Superior temporal gyrus (tissue), 1 donor: ENCODE measurements at regions not wholly inside any gene's neighbourhood (a gene's known extent, or its start where the extent isn't known, plus 50 kb on each side); places are given as distances from the start of the nearest gene placed in this dataset.
A peak's percentile ranks its signal among the peaks of the same experiment; 100 is the strongest.
"Not testable (repeated sequence)": the region's sequence is repeated elsewhere in the genome, so short reads cannot be mapped to it uniquely, and the experiment has no call there.

Experiments used
- DNase-seq: peaks from one replicate; pipeline ENCODE4 v3.0.0-alpha.2; 2016; ENCODE audit errors: extremely low spot score

- DNase-seq: no peak
Measured at GRCh38 chr22:48422900-48423480, 1404.7 kb downstream of the BRD1 start.

GRCh38 chr22:48418831-48419230 lies 1408.8 kb downstream of the BRD1 start:
- no peak for DNase-seq

- no peak for DNase-seq
Measured at GRCh38 chr22:48417225-48418070, 1410.2 kb downstream of the BRD1 start.

- no peak for DNase-seq
Measured at GRCh38 chr22:48416396-48417224, 1411.1 kb downstream of the BRD1 start.

- no peak for DNase-seq
Measured at GRCh38 chr22:48415520-48415919, 1412.2 kb downstream of the BRD1 start.

GRCh38 chr22:48414651-48415050 lies 1413.0 kb downstream of the BRD1 start:
- DNase-seq: no peak

- DNase-seq: not testable (repeated sequence)
Measured at GRCh38 chr22:48412931-48413330, 1414.7 kb downstream of the BRD1 start.

GRCh38 chr22:48410536-48410935 lies 1417.1 kb downstream of the BRD1 start:
- DNase-seq: no peak

- DNase-seq: peak; percentile 83
Measured at GRCh38 chr22:48407256-48407955, 1420.3 kb downstream of the BRD1 start.

GRCh38 chr22:48406161-48406560 lies 1421.5 kb downstream of the BRD1 start:
- DNase-seq: no peak

GRCh38 chr22:48405741-48406140 lies 1421.9 kb downstream of the BRD1 start:
- no peak for DNase-seq

- no peak for DNase-seq
Measured at GRCh38 chr22:48404801-48405447, 1422.7 kb downstream of the BRD1 start.

GRCh38 chr22:48403521-48404403 lies 1423.9 kb downstream of the BRD1 start:
- DNase-seq: no peak

GRCh38 chr22:48402591-48403031 lies 1425.1 kb downstream of the BRD1 start:
- no peak for DNase-seq

- not testable (repeated sequence) for DNase-seq
Measured at GRCh38 chr22:48401523-48401922, 1426.2 kb downstream of the BRD1 start.

- no peak for DNase-seq
Measured at GRCh38 chr22:48398181-48398905, 1429.3 kb downstream of the BRD1 start.

- no peak for DNase-seq
Measured at GRCh38 chr22:48397531-48398180, 1430.0 kb downstream of the BRD1 start.

- DNase-seq: no peak
Measured at GRCh38 chr22:48396785-48397530, 1430.7 kb downstream of the BRD1 start.
